Kidney tubule cell (primary cell): ENCODE measurements at regions not wholly inside any gene's neighbourhood (a gene's known extent, or its start where the extent isn't known, plus 50 kb on each side); places are given as distances from the start of the nearest gene placed in this dataset.
"Not testable (repeated sequence)": the region's sequence is repeated elsewhere in the genome, so short reads cannot be mapped to it uniquely, and the experiment has no call there.

ENCODE experiments used
- DNase-seq: peaks from one replicate; pipeline ENCODE4 v3.0.0-alpha.2; 2018; ENCODE audit warnings: low spot score

DNA sequence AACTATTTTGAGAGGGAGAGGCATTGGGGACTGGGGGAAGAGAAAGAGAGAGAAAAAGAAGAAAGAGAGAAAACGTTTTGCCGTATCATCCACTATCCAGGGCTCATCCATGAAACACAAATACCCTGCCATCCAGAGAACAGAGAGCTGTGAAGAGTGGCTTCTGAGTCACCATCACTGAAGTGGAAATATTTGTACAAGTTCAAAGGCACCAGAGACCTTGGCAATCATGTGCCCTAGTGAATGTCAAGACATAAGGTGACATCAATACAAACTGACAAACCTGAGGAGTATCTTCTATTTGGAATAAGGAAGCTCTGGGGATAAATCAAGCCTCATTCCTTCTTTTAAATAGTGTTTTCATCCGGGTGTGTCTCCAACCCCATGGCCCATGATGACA lies 197.2 kb upstream of the PROX1 start:
- peak; percentile 54 for DNase-seq

DNA sequence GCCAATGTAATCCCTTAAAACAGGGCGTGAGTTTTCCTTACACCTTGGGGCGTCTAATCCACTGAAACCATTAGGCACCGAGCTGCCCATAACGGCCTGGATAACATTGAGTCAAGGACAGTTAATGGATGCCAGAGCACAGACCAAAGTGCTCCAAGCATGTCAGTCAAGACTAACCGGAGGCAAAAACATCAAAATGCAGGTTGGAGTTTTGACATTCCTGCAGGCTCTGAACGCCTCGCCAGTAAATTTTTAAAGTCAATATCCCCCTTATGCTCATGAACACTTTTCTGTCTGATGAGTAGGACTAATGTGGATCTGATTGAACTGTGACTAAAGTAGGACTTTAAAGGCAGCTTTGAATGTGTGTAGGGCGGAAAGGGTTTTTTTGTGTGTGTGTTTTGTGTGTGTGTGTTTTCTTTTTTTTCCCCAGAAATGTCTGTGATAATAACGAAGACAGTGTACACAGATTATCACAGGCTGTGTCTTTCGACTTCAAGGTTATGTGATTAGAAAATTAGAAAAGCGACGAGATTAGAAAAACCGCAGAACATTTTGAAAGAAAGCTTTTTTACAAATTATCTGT lies 194.2 kb upstream of the PROX1 start:
- no peak for DNase-seq

DNA sequence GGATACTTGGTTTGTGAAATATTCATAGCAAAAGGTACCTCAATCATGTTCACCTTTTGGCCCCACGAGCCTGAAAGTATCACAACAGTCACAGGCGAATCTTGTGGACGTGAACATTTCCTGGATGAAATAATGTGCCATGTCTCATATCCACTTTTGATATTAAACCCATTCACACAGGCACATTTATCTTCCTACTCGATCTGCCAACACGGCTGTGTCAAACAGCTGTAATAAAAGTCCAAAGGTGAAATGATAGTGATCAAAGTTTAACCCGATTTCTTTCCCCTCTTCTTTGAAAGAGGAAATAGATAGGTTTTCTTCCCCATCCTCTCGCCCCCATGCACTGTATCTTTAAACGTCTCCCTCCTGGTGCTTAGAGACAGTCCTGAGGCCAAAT lies 191.2 kb upstream of the PROX1 start:
- no peak for DNase-seq

GRCh38 chr1:213808288-213808687 lies 179.5 kb upstream of the PROX1 start:
- DNase-seq = not testable (repeated sequence)

DNA sequence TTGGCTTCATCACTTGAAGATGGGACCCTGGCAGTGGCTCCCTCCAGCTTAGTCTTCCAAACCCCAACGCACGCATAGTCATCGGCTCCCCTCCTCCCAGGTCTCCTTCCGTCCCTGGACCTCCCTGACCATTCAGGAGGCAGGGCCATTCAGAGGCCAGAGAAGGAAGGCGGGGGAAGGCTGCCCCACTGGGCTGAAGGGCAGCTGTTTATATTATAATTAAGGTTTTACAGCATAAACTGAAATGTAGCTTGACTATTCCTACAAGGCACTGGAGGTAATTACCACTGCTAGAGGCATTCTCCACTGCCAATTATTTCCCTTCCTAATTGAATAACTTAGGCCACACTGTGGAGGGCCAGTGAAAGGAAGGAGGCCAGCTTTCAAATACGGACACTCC lies 170.6 kb upstream of the PROX1 start:
- no peak for DNase-seq

DNA sequence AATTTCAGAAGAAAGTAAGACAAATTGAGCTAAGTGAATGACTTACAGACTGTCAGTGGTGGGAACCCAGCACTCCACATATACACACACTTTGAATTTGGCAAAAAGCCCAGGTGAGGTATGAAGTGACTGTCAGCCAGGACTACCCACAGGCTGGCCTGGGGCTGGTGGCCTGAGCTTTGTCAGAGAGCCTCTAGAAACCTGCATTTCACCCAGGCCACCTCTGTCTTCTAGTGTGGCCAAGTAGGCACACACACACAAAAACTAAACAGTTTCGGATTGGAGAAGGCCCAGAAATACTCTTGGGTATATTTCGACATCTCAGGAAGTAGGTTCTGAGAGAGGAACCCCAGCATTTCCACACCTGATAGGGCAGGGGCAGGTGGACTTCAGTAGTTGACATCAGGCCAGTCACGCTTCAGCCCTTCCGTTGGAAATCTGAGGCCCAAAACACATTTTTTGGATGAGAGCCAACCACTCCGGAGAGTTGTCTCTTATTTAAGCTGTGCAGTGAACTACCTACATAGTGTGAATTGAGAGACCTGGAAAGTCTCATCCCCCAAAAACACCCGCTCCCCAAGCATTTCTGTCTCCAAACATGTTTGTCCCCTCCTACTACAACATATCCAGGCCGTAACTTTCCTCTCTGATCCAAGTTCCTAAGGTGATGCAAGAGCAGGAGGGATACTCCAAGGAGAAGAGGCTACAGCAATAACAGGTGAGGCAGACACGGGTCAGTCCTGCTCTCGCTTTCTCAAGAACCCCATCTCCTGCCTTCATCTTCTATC lies 167.2 kb upstream of the PROX1 start:
- DNase-seq = peak; percentile 20

- DNase-seq = peak; percentile 55
Observed at GRCh38 chr1:213821175-213821942, 166.4 kb upstream of the PROX1 start.

- DNase-seq = no peak
Observed at GRCh38 chr1:213821943-213822334, 165.8 kb upstream of the PROX1 start.

- DNase-seq = no peak
Observed at GRCh38 chr1:213826891-213827290, 160.9 kb upstream of the PROX1 start.

GRCh38 chr1:213828867-213829266 lies 158.9 kb upstream of the PROX1 start:
- DNase-seq = no peak

GRCh38 chr1:213829780-213830179 lies 158.0 kb upstream of the PROX1 start:
- no peak for DNase-seq

DNA sequence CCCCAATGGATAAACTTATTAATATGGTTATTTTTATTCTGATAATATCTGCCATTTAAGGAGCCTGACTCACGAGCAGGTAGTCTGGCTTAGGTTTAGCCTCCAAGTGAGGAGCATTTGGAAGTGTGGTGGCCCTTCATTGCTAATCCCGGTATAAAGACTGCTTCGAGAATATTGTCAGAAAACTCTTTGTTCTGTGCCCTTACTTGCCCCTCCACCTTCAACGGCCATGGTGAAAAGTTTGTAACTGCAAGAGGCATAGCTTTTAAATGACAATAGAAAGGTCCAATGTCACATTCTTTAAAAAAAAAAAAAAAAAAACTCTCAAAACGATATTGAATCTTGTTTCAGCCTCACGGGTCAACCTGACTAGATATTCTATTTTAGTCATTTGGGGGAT lies 157.4 kb upstream of the PROX1 start:
- no peak for DNase-seq

DNA sequence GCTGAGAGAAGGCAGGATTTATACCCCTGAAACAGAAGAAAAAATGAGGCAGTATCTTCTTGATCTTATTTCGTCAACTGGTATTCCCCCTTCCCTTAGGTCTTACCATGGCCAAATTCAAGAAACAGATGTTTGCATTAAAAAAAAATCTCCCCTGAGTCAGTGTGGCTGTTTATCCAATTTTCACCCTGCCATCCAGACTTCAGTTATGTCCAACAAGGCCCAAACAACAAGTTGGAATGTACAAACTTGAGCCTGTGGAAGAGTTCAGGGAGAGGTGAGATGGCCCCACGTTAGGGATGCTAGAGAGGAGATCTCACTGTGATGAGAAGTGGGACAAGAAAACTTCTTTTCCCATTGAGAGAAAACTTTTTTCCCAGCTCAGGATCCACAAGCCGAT lies 147.2 kb upstream of the PROX1 start:
- no peak for DNase-seq

GRCh38 chr1:213844632-213845031 lies 143.1 kb upstream of the PROX1 start:
- no peak for DNase-seq

GRCh38 chr1:213852107-213852506 lies 135.7 kb upstream of the PROX1 start:
- no peak for DNase-seq

- DNase-seq = no peak
Observed at GRCh38 chr1:213858581-213858980, 129.2 kb upstream of the PROX1 start.

GRCh38 chr1:213861841-213862240 lies 125.9 kb upstream of the PROX1 start:
- DNase-seq = no peak

GRCh38 chr1:213864091-213864490 lies 123.7 kb upstream of the PROX1 start:
- DNase-seq = no peak

DNA sequence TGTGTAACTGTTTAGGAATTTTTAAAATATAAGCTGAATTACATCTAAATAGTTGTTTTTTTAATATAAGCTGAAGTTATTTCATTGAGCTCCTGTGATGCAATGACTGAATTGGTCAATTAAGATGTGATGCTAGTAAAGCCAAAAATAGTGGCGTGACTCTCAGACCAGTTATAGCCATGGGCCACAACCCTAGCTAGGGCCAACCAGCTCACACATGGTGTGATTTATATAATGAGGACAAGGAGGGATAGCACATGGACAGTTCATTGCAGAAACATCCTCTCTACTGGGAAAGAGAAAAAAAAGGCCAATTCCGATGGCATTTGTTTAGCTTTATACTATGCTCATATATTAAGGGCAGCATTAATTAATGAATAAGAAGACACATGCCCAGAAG lies 119.3 kb upstream of the PROX1 start:
- DNase-seq = no peak

DNA sequence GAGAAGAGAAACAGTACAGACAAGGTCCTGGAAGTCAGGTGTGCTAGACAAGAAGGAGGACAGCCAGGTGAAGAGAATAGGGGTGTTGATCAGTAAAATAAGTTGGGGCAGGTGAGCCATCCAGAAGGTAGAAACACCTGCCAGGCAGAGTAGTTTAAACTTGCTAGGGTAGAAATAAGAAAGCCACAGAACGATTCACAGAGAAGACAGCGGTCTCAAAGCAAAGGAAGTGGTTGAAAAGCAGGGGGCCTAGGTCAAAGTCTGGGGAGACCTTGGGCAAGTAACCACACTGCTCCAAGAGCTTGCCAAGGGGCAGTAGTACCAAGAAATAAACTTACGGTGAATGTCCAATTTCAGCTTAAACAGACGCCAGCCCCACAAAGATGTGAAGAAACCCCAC lies 116.6 kb upstream of the PROX1 start:
- no peak for DNase-seq

DNA sequence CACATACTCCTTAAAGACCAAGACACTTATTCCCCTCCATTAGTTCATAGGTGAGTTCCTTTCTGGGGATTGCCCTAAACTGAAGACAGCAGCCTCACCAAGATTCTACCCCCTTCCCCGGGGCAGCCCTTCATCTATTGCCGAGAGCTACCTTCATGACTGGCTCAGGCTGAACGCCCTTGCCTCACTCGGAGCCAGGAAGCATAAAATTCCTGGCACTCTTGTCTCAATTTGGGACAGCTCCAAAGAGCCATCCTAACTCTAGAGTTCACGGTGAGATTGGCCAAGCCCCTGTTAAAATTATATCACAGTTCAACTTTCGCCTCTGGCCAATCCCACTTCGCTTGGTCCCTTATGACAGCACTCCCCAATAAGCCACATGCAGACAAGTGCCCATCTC lies 113.0 kb upstream of the PROX1 start:
- no peak for DNase-seq

- DNase-seq = peak; percentile 4
Observed at GRCh38 chr1:213876531-213876930, 111.2 kb upstream of the PROX1 start.

- no peak for DNase-seq
Observed at GRCh38 chr1:213883618-213884017, 104.2 kb upstream of the PROX1 start.
